Esophagus squamous epithelium (tissue), 5 donors: ENCODE measurements at regions not wholly inside any gene's neighbourhood (a gene's known extent, or its start where the extent isn't known, plus 50 kb on each side); places are given as distances from the start of the nearest gene placed in this dataset.

Experiments
- DNase-seq: peaks from one replicate; lab custom pipeline; 2025; lab: John Stamatoyannopoulos, UW
- H3K27ac ChIP-seq, 4 donors: fragments of 200-600 bp; sonication (generic); one replicate each; pipeline ENCODE4 v1.5.1; 2016 to 2019; ENCODE audit warnings: mild to moderate bottlenecking in 1 of 4
- H3K27me3 ChIP-seq, 4 donors: fragments of 200-600 bp; sonication (generic); 1 replicate in 3 of 4; 2 replicates in 1 of 4; pipeline versions ENCODE4 v1.5.1 to v1.6.0; 2017 to 2021; ENCODE audit warnings: antibody characterized with exemption in 1 of 4
- H3K36me3 ChIP-seq, 3 donors: fragments of 200-600 bp; sonication (generic); one replicate each; pipeline ENCODE4 v1.5.1; 2016 to 2019
- H3K4me1 ChIP-seq, 3 donors: fragments of 200-600 bp; sonication (generic); one replicate each; pipeline ENCODE4 v1.5.1; 2017 to 2019
- H3K4me3 ChIP-seq, 4 donors: fragments of 200-600 bp; sonication (generic); 1 replicate in 3 of 4; 2 replicates in 1 of 4; pipeline ENCODE4 v1.5.1; 2016 to 2019; ENCODE audit warnings: mild to moderate bottlenecking in 2 of 4, moderate library complexity in 1 of 4
- H3K9me3 ChIP-seq, 3 donors: fragments of 200-600 bp; sonication (generic); one replicate each; pipeline ENCODE4 v1.5.1; 2016 to 2019
- CTCF ChIP-seq, 6 experiments: fragments of 450-650 bp in 4 of 6; fragments of 200-600 bp in 2 of 6; sonication (generic) in 2 of 6; IDR thresholded peaks; one replicate each; pipeline ENCODE4 v1.5.1; 2016 to 2019; ENCODE audit warnings: antibody characterized with exemption in 6 of 6, mild to moderate bottlenecking in 4 of 6, moderate library complexity in 4 of 6
- POLR2A ChIP-seq, 4 donors: fragments of 450-650 bp; IDR thresholded peaks; one replicate each; pipeline ENCODE4 v1.6.1; 2017; ENCODE audit warnings: antibody characterized with exemption in 4 of 4, mild to moderate bottlenecking in 4 of 4, moderate library complexity in 3 of 4
- WGBS, 2 donors: methylation state at CpG; one replicate each; pipeline ENCODE4 v1.1.5; 2018; 5-methylcytosine and 5-hydroxymethylcytosine counted together
- intact Hi-C: fragments of 100-400 bp; cut with DNase I; formaldehyde crosslinking; loops from one replicate; pipeline ENCODE4 v1.15.0; 2022
- donor health status: DM: yes; HTN: yes; CAD: no.

- Histone ChIP-seq H3K27ac (no peak overlapping the region), H3K36me3 (no peaks in the 10 kb centered on the region), H3K4me1 (no peaks in the 10 kb centered on the region), H3K27me3 (no peaks in the 10 kb centered on the region), H3K9me3 (no peaks in the 10 kb centered on the region), H3K4me3 (no peak overlapping the region)
- 50 to 56% methylated on average over 2 of the region's 2 CpGs for WGBS, 2 donors
- TF ChIP-seq POLR2A (IDR thresholded peaks at IDR 0.05) (no peak), CTCF (IDR thresholded peaks at IDR 0.05) (no peak)
- intact Hi-C loops, result no loop called here
- DNase-seq, result no peak
Measured at GRCh38 chr18:64840911-64841701, 692.2 kb upstream of the LINC00305 start.

DNA sequence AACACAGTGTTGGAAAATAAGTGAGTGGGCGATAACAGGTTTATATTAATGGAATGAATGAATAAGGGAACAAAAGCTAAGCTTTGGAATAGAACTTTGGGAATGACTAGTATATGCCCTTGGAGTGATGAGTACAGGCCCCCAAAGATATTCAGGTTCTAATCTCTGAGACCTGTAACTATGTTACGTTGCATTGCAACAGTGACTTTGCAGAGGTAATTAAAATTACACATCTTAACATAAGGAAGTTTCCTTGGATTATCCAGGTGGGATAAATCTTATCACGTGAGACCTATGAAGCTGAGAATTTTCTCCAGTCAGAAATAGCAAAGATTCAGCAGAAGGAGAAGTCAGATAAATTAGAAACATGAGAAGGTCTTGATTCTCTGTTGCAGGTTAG lies 661.5 kb upstream of the LINC00305 start:
- Histone ChIP-seq H3K9me3 (no peaks in the 10 kb centered on the region), H3K27me3 (no peaks in the 10 kb centered on the region), H3K27ac (no peak overlapping the region), H3K4me3 (no peak overlapping the region), H3K4me1 (no peaks in the 10 kb centered on the region), H3K36me3 (no peaks in the 10 kb centered on the region)
- TF ChIP-seq CTCF (IDR thresholded peaks at IDR 0.05) (no peak), POLR2A (IDR thresholded peaks at IDR 0.05) (no peak)
- intact Hi-C loops, result no loop called here
- DNase-seq, result no peak
- WGBS, 2 donors, result 59 to 70% methylated on average over 3 of the region's 3 CpGs

DNA sequence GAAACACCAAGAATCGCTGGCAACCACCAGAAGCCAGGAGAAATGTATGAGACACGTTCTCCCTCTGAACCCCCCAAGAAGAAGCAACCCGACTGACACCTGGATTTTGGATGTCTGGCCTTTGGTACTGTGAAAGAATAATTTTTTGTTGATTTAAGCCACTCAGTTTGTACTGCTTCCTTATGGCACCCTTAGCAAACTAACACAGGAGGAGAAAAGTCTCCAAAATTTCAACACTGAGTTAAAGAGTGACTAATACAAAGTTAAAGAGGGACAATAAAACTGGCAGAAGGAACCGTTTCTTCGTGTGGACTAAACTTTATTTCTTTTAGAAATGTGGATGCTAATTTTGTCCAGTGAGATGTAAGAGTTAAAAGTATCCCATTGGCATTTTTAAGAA lies 660.9 kb upstream of the LINC00305 start:
- no peaks in the 10 kb centered on the region for H3K27me3 ChIP-seq
- H3K27ac ChIP-seq, result no peak overlapping the region
- no peaks in the 10 kb centered on the region for H3K4me1 ChIP-seq
- intact Hi-C loops, result no loop called here
- TF ChIP-seq CTCF (IDR thresholded peaks at IDR 0.05) (no peak), POLR2A (IDR thresholded peaks at IDR 0.05) (no peak)
- H3K36me3 ChIP-seq, result no peaks in the 10 kb centered on the region
- H3K9me3 ChIP-seq, result no peaks in the 10 kb centered on the region
- 61 to 68% methylated on average over 5 of the region's 5 CpGs for WGBS, 2 donors
- H3K4me3 ChIP-seq, result no peak overlapping the region
- DNase-seq, result no peak

GRCh38 chr18:64807560-64807959 lies 658.7 kb upstream of the LINC00305 start:
- TF ChIP-seq CTCF (IDR thresholded peaks at IDR 0.05), result no peak
- no peak for TF ChIP-seq POLR2A (IDR thresholded peaks at IDR 0.05)
- H3K4me3 ChIP-seq, result no peak overlapping the region
- H3K36me3 ChIP-seq, result no peaks in the 10 kb centered on the region
- 72 to 75% methylated on average over 5 of the region's 5 CpGs for WGBS, 2 donors
- intact Hi-C loops, result no loop called here
- DNase-seq, result no peak
- no peaks in the 10 kb centered on the region for H3K9me3 ChIP-seq
- no peaks in the 10 kb centered on the region for H3K27me3 ChIP-seq
- no peaks in the 10 kb centered on the region for H3K4me1 ChIP-seq
- no peak overlapping the region for H3K27ac ChIP-seq

GRCh38 chr18:64806691-64807090 lies 657.8 kb upstream of the LINC00305 start:
- no peaks in the 10 kb centered on the region for H3K4me1 ChIP-seq
- H3K4me3 ChIP-seq, result no peak overlapping the region
- H3K27me3 ChIP-seq, result no peaks in the 10 kb centered on the region
- TF ChIP-seq CTCF (IDR thresholded peaks at IDR 0.05) (no peak), POLR2A (IDR thresholded peaks at IDR 0.05) (no peak)
- no peaks in the 10 kb centered on the region for H3K9me3 ChIP-seq
- DNase-seq, result no peak
- 67 to 70% methylated on average over 5 of the region's 5 CpGs for WGBS, 2 donors
- intact Hi-C loops, result no loop called here
- H3K27ac ChIP-seq, result no peak overlapping the region
- H3K36me3 ChIP-seq, result no peaks in the 10 kb centered on the region
